Tibial artery (tissue), 4 donors: ENCODE measurements at regions not wholly inside any gene's neighbourhood (a gene's known extent, or its start where the extent isn't known, plus 50 kb on each side); places are given as distances from the start of the nearest gene placed in this dataset.
"Not testable (repeated sequence)": the region's sequence is repeated elsewhere in the genome, so short reads cannot be mapped to it uniquely, and the experiment has no call there.

Source experiments
- DNase-seq, 2 donors: peaks; one replicate each; pipeline ENCODE4 v3.0.0-alpha.2; 2019
- H3K27ac ChIP-seq, 2 donors: fragments of 200-600 bp; sonication (generic) in 1 of 2; 1 replicate in 1 of 2; 2 replicates in 1 of 2; pipeline ENCODE4 v1.5.1; 2018 to 2019; ENCODE audit warnings: mild to moderate bottlenecking in 1 of 2
- H3K27me3 ChIP-seq, 2 donors: fragments of 200-600 bp; sonication (generic) in 1 of 2; one replicate each; pipeline versions ENCODE4 v1.5.1 to v1.6.0; 2016 to 2019
- H3K36me3 ChIP-seq, 3 donors: fragments of 200-600 bp; sonication (generic) in 2 of 3; one replicate each; pipeline ENCODE4 v1.5.1; 2016 to 2019; ENCODE audit warnings: mild to moderate bottlenecking in 2 of 3
- H3K4me1 ChIP-seq, 4 donors: fragments of 200-600 bp; sonication (generic) in 2 of 4; 1 replicate in 3 of 4; 2 replicates in 1 of 4; pipeline ENCODE4 v1.5.1; 2016 to 2019
- H3K4me3 ChIP-seq, 2 donors: fragments of 200-600 bp; sonication (generic) in 1 of 2; 1 replicate in 1 of 2; 2 replicates in 1 of 2; pipeline ENCODE4 v1.5.1; 2018 to 2019; ENCODE audit warnings: mild to moderate bottlenecking in 2 of 2
- H3K9me3 ChIP-seq, 3 donors: fragments of 200-600 bp; sonication (generic) in 1 of 3; one replicate each; pipeline ENCODE4 v1.5.1; 2016 to 2019
- CTCF ChIP-seq, 2 experiments: fragments of 200-600 bp in 1 of 2; fragments of 450-650 bp in 1 of 2; IDR thresholded peaks; one replicate each; pipeline ENCODE4 v1.5.1; 2017 to 2019; ENCODE audit warnings: antibody characterized with exemption in 2 of 2, mild to moderate bottlenecking in 1 of 2, moderate library complexity in 1 of 2
- intact Hi-C: fragments of 100-400 bp; cut with DNase I; formaldehyde crosslinking; loops from one replicate; pipeline ENCODE4 v1.15.0; 2023; ENCODE audit warnings: low total_unique reads

- H3K27ac ChIP-seq = no peak overlapping the region
- H3K4me3 ChIP-seq = no peak overlapping the region
- H3K4me1 ChIP-seq = no peaks in the 10 kb centered on the region
- no peaks in the 10 kb centered on the region for H3K36me3 ChIP-seq
- peaks cover 0 to 14% (median 8%) of the 10 kb centered on the region in 3 donors for H3K9me3 ChIP-seq
- H3K27me3 ChIP-seq = no peaks in the 10 kb centered on the region
- intact Hi-C loops = no loop called here
- no peak for DNase-seq
- no peak for TF ChIP-seq CTCF (IDR thresholded peaks at IDR 0.05)
Observed at GRCh38 chr1:89436856-89437255, 73.0 kb downstream of the GBP6 start.

- H3K4me1 ChIP-seq, H3K27ac ChIP-seq, H3K4me3 ChIP-seq, H3K36me3 ChIP-seq, DNase-seq, H3K27me3 ChIP-seq, intact Hi-C loops: not testable (repeated sequence)
- H3K9me3 ChIP-seq = peaks cover 0 to 14% (median 8%) of the 10 kb centered on the region in 3 donors
Observed at GRCh38 chr1:89438301-89438700, 74.4 kb downstream of the GBP6 start.

- intact Hi-C loops = no loop called here
- TF ChIP-seq CTCF (IDR thresholded peaks at IDR 0.05) = no peak
- no peak for DNase-seq
Observed at GRCh38 chr1:89440911-89441310, 77.1 kb downstream of the GBP6 start.

GRCh38 chr1:89444791-89445190 is 79.8 kb upstream of the LRRC8B start:
- no peaks in the 10 kb centered on the region for H3K27me3 ChIP-seq
- H3K4me1 ChIP-seq = no peaks in the 10 kb centered on the region
- H3K27ac ChIP-seq = no peak overlapping the region
- no peaks in the 10 kb centered on the region for H3K36me3 ChIP-seq
- H3K9me3 ChIP-seq = no peaks in the 10 kb centered on the region
- no peak overlapping the region for H3K4me3 ChIP-seq
- no peak for TF ChIP-seq CTCF (IDR thresholded peaks at IDR 0.05)
- no peak for DNase-seq
- intact Hi-C loops = no loop called here

More at GRCh38 chr1:89440911-89441310, 77.1 kb downstream of the GBP6 start:
- H3K27me3 ChIP-seq = no peaks in the 10 kb centered on the region
- no peaks in the 10 kb centered on the region for H3K36me3 ChIP-seq
- H3K27ac ChIP-seq = no peak overlapping the region
- H3K4me3 ChIP-seq = no peak overlapping the region
- peaks cover 0 to 14% (median 8%) of the 10 kb centered on the region in 3 donors for H3K9me3 ChIP-seq
- no peaks in the 10 kb centered on the region for H3K4me1 ChIP-seq

GRCh38 chr1:89451011-89451410 is 73.6 kb upstream of the LRRC8B start:
- no peak for TF ChIP-seq CTCF (IDR thresholded peaks at IDR 0.05)
- no peaks in the 10 kb centered on the region for H3K36me3 ChIP-seq
- no peaks in the 10 kb centered on the region for H3K4me1 ChIP-seq
- DNase-seq = no peak
- no peak overlapping the region for H3K27ac ChIP-seq
- no peaks in the 10 kb centered on the region for H3K9me3 ChIP-seq
- no peaks in the 10 kb centered on the region for H3K27me3 ChIP-seq
- intact Hi-C loops = loop anchor here (10.0 kb wide), 1 partner anchor 446 kb away; no protein-coding TSS in a partner anchor
- no peak overlapping the region for H3K4me3 ChIP-seq

GRCh38 chr1:89453123-89453972 is 71.3 kb upstream of the LRRC8B start:
- Histone ChIP-seq H3K27ac (no peak overlapping the region), H3K36me3 (no peaks in the 10 kb centered on the region), H3K27me3 (no peaks in the 10 kb centered on the region), H3K4me3 (no peak overlapping the region), H3K9me3 (no peaks in the 10 kb centered on the region), H3K4me1 (no peaks in the 10 kb centered on the region)
- DNase-seq = no peak
- TF ChIP-seq CTCF (IDR thresholded peaks at IDR 0.05) = no peak
- intact Hi-C loops = loop anchor here (10.0 kb wide), 1 partner anchor 449 kb away; no protein-coding TSS in a partner anchor
